ENCODE measurements at regions not wholly inside any gene's neighbourhood (a gene's known extent, or its start where the extent isn't known, plus 50 kb on each side); places are given as distances from the start of the nearest gene placed in this dataset.

GRCh38 chr2:225108805-225109204, 66.5 kb upstream of the DOCK10 start:
- intact Hi-C loops (cut with DNase I) = no loop called here
- ATAC-seq = no peak

GRCh38 chr2:225104971-225105370, 62.7 kb upstream of the DOCK10 start:
- ATAC-seq (no peak), DNase-seq (ENCODE audit: missing footprints) (no peak)
- intact Hi-C loops (cut with DNase I) = no loop called here

More at GRCh38 chr2:225108805-225109204, 66.5 kb upstream of the DOCK10 start:
- no peak for DNase-seq (ENCODE audit: missing footprints)

GRCh38 chr2:225104321-225104720, 62.1 kb upstream of the DOCK10 start:
- intact Hi-C loops (cut with DNase I) = no loop called here
- DNase-seq (ENCODE audit: missing footprints) = no peak
- ATAC-seq = no peak

DNA sequence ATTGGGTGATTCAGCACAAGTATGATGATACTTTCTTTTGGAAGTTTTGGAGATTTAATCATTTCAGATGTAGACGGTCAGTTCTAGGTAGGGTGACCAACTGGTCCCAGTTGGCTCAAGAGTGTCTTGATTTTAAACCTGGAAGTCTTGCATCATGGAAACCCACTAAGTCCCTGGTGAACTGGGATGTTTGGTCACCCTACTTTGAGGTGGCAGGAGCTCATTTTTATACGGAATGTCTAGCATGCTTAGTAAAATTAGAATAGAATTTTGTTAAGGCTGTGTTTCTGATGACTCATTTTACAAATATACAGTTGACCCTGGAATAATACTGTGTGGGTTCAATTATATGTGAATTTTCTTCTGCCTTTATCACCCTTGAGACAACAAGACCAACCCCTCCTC, 61.5 kb upstream of the DOCK10 start:
- ATAC-seq = no peak
- DNase-seq (ENCODE audit: missing footprints) = no peak
- intact Hi-C loops (cut with DNase I) = no loop called here

GRCh38 chr2:225100856-225101294, 58.6 kb upstream of the DOCK10 start:
- no peak for DNase-seq (ENCODE audit: missing footprints)
- intact Hi-C loops (cut with DNase I) = no loop called here
- no peak for ATAC-seq

GRCh38 chr2:225100269-225100668, 58.0 kb upstream of the DOCK10 start:
- intact Hi-C loops (cut with DNase I) = no loop called here
- no peak for ATAC-seq
- DNase-seq (ENCODE audit: missing footprints) = no peak

DNA sequence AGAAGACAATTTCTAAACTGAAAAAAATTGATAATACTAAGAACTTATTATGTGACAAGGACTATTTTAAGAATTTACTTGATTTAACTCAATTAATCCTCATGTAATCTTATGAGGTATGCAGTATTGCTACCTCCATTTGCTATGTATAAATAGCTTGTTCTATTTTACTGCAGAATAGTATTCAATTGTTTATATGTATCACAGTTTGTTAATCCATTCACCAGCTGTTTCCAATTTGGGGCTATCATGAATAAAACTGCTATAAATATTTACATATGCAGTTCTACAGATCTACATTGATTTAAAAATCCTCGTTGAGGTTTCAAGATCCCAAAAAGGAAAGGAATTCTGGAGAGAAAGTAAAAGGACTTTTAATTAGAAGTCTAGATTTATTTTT, 54.8 kb upstream of the DOCK10 start:
- intact Hi-C loops (cut with DNase I) = no loop called here
- DNase-seq (ENCODE audit: missing footprints) (no peak), ATAC-seq (no peak)
